DOHH2 (cell line): ENCODE measurements at regions not wholly inside any gene's neighbourhood (a gene's known extent, or its start where the extent isn't known, plus 50 kb on each side); places are given as distances from the start of the nearest gene placed in this dataset.

Experiments used
- H3F3A ChIP-seq: fragments of 200-600 bp; sonication (generic), shearing (Covaris generic); 2 replicates; pipeline ENCODE4 v1.6.0; 2016; ENCODE audit warnings: antibody characterized with exemption, mild to moderate bottlenecking; ENCODE audit not compliant: control insufficient read depth, insufficient read depth
- H3K27ac ChIP-seq: fragments of 200-600 bp; sonication (generic); 2 replicates; pipeline ENCODE4 v1.5.1; 2014; ENCODE audit warnings: low read depth, mild to moderate bottlenecking, low read length, moderate library complexity
- H3K27me3 ChIP-seq: fragments of 200-600 bp; sonication (generic); 2 replicates; pipeline ENCODE4 v1.6.1; 2014; ENCODE audit warnings: mild to moderate bottlenecking, low read length, mixed read lengths; ENCODE audit not compliant: control insufficient read depth
- H3K36me3 ChIP-seq: fragments of 200-600 bp; sonication (generic); 2 replicates; pipeline ENCODE4 v1.6.1; 2014; ENCODE audit warnings: mild to moderate bottlenecking, low read length, moderate library complexity, mixed read lengths; ENCODE audit not compliant: control insufficient read depth
- H3K4me1 ChIP-seq: fragments of 200-600 bp; sonication (generic); 2 replicates; pipeline ENCODE4 v1.6.1; 2014; ENCODE audit warnings: mild to moderate bottlenecking, low read length, mixed read lengths; ENCODE audit not compliant: control insufficient read depth
- H3K4me2 ChIP-seq: fragments of 200-600 bp; sonication (generic); 2 replicates; pipeline ENCODE4 v1.6.0; 2014; ENCODE audit warnings: mild to moderate bottlenecking, low read length, moderate library complexity
- H3K4me3 ChIP-seq: fragments of 200-600 bp; sonication (generic); 2 replicates; pipeline ENCODE4 v1.5.1; 2014; ENCODE audit warnings: mild to moderate bottlenecking, low read length, mixed read lengths
- H3K79me2 ChIP-seq: fragments of 200-600 bp; sonication (generic); 2 replicates; pipeline ENCODE4 v1.6.1; 2014; ENCODE audit warnings: mild to moderate bottlenecking, low read length, mixed read lengths; ENCODE audit not compliant: control insufficient read depth
- H3K9me2 ChIP-seq: fragments of 200-600 bp; sonication (generic); replicated peaks from 2 replicates; pipeline ENCODE4 v1.6.1; 2014; ENCODE audit warnings: mild to moderate bottlenecking, low read length, mixed read lengths; ENCODE audit not compliant: control insufficient read depth
- H3K9me3 ChIP-seq: fragments of 200-600 bp; sonication (generic); 2 replicates; pipeline ENCODE4 v1.6.1; 2014; ENCODE audit warnings: antibody characterized with exemption, low read length, mixed read lengths; ENCODE audit not compliant: control insufficient read depth, insufficient read depth
- H4K20me1 ChIP-seq: fragments of 200-600 bp; sonication (generic); 2 replicates; pipeline ENCODE4 v1.6.0; 2014; ENCODE audit warnings: low read depth, mild to moderate bottlenecking, antibody characterized with exemption, low read length, moderate library complexity; ENCODE audit not compliant: control insufficient read depth, insufficient read depth
- CTCF ChIP-seq: fragments of 200-600 bp; sonication (generic); IDR thresholded peaks from one replicate; pipeline ENCODE4 v1.5.1; 2014; ENCODE audit warnings: antibody characterized with exemption, mild to moderate bottlenecking, low read depth, low read length; ENCODE audit not compliant: poor library complexity, severe bottlenecking
- EZH2phosphoT487 ChIP-seq: fragments of 200-600 bp; sonication (generic); IDR thresholded peaks from 2 replicates; pipeline ENCODE4 v1.6.1; 2017; ENCODE audit warnings: borderline replicate concordance, mild to moderate bottlenecking, antibody characterized with exemption, low read length, moderate library complexity, mixed read lengths

DNA sequence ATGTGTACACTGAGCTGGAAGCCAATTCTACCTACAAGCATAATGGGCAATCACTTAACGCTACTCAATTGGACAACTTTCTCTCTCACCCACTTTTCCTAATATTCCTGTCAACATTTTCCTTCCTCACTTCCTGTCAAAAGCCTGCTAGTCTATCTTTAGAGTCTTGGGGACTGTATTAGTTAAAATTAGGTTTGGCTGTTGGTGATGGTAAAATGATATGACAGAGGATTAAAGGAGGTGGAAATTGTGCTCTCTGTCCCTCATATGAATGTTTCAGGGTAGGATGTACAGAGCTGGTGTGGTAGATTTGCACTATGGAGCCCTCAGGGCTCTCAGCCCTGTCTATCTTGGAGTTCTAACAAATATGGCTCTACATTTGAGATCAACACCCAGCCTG is 129.7 kb downstream of the CEP57L1 start:
- Histone ChIP-seq H3F3A (no peaks in the 10 kb centered on the region), H3K9me2 (no peaks in the 10 kb centered on the region), H4K20me1 (no peaks in the 10 kb centered on the region), H3K79me2 (no peaks in the 10 kb centered on the region), H3K4me1 (no peaks in the 10 kb centered on the region), H3K4me2 (no peak overlapping the region), H3K9me3 (no peaks in the 10 kb centered on the region), H3K36me3 (no peaks in the 10 kb centered on the region), H3K27ac (no peak overlapping the region), H3K27me3 (peaks cover 3% of the 10 kb centered on the region; the same call in 1 of the 2 replicates), H3K4me3 (no peak overlapping the region)
- no peak for TF ChIP-seq EZH2phosphoT487
- TF ChIP-seq CTCF, result no peak

DNA sequence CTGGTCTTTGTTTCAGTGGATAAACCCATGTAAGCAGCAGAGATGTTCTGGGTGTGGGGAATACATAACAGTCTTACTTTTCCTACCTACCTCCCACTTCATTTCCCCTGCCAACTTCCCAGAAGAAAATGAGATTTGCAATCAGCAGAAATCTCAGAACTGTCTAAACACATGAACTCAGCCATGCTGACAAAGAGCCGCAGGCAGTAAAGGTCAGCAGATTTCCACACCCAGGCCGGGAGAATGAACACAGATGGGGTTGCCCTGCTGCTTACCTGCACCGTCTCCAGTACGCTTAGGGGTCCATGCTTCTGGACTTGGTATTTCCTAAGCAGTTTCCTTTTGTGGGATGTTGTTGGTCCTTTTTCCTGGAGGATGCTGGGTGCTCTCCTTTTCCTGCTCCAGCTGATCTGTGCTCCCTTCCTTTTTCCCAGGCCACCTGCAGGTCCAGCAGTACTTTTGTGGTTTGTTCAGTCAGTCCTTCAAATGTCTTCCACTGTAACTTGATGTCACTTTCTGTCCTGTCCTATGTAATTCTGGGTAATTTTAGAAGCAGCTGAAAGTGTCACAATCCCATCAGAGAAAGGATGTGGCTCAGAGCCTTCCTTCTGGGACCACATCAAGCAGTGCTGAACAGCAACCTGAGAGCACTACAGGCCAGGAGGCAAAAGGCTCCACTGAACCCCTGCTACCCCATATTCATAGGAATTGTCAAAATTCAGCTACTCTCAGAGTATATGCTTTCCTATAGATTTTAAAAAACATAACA is 129.0 kb downstream of the CEP57L1 start:
- no peaks in the 10 kb centered on the region for H3K36me3 ChIP-seq
- no peak overlapping the region for H3K27ac ChIP-seq
- H3K27me3 ChIP-seq, result peaks cover 3% of the 10 kb centered on the region; the same call in 1 of the 2 replicates
- H3K9me3 ChIP-seq, result no peaks in the 10 kb centered on the region
- no peaks in the 10 kb centered on the region for H3K4me1 ChIP-seq
- H3K4me3 ChIP-seq, result no peak overlapping the region
- no peaks in the 10 kb centered on the region for H3F3A ChIP-seq
- H3K79me2 ChIP-seq, result no peaks in the 10 kb centered on the region
- no peaks in the 10 kb centered on the region for H4K20me1 ChIP-seq
- no peak overlapping the region for H3K4me2 ChIP-seq
- TF ChIP-seq EZH2phosphoT487, result no peak
- H3K9me2 ChIP-seq, result no peaks in the 10 kb centered on the region

DNA sequence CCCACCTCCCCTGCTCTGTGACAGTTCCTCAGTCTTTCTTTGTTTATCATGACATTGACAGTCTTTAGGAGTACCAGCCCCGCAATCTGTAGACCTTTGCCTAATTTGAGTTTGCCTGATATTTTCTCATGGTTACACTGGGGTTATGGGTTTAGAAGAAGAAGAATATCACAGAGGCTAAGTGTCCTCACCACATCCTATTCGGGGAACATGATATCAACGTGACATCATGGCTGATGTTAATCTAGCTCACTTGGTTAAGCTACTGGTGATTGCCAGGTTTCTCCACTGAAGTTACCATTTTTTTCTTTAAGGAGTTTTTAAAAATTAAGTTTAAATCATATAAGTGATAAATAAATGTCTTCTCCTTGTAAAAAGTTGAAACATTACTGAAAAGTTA is 127.5 kb downstream of the CEP57L1 start:
- peaks cover 3% of the 10 kb centered on the region; the same call in 1 of the 2 replicates for H3K27me3 ChIP-seq
- H3K4me3 ChIP-seq, result no peak overlapping the region
- no peaks in the 10 kb centered on the region for H3K79me2 ChIP-seq
- H3K4me1 ChIP-seq, result no peaks in the 10 kb centered on the region
- no peak overlapping the region for H3K4me2 ChIP-seq
- H4K20me1 ChIP-seq, result no peaks in the 10 kb centered on the region
- H3K9me2 ChIP-seq, result no peaks in the 10 kb centered on the region
- H3K9me3 ChIP-seq, result no peaks in the 10 kb centered on the region
- TF ChIP-seq EZH2phosphoT487 (no peak), CTCF (no peak)
- H3K27ac ChIP-seq, result no peak overlapping the region
- H3K36me3 ChIP-seq, result no peaks in the 10 kb centered on the region
- H3F3A ChIP-seq, result no peaks in the 10 kb centered on the region

- Histone ChIP-seq H3K9me3 (no peaks in the 10 kb centered on the region), H3K27me3 (peaks cover 3% of the 10 kb centered on the region; the same call in 1 of the 2 replicates), H3F3A (no peaks in the 10 kb centered on the region), H3K4me3 (no peak overlapping the region), H4K20me1 (no peaks in the 10 kb centered on the region), H3K79me2 (no peaks in the 10 kb centered on the region), H3K4me2 (no peak overlapping the region), H3K36me3 (no peaks in the 10 kb centered on the region), H3K9me2 (no peaks in the 10 kb centered on the region), H3K27ac (no peak overlapping the region), H3K4me1 (no peaks in the 10 kb centered on the region)
- TF ChIP-seq CTCF, result no peak
- TF ChIP-seq EZH2phosphoT487, result no peak
Observed at GRCh38 chr6:109221543-109222195, 126.4 kb downstream of the CEP57L1 start.
